ENCODE measurements at regions not wholly inside any gene's neighbourhood (a gene's known extent, or its start where the extent isn't known, plus 50 kb on each side); places are given as distances from the start of the nearest gene placed in this dataset.

DNA sequence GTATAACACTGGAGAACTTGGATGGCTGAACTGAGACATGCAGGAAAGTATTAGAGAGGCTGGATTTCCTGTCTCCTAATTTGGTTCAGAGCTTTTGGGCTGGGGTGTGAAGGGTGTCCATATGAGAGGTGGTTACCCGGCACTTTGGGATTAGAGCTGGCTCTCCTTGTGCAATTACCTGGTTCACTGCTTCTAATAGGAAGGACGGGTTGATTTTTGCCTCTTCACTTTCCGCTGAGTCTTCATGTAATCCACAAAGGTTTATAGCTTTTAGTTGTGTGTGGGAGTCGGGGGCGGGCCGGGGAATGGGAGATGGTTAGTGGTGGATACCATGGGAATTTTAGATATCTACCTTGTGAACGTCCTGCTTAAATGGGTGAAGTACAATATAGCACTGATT, 151.5 kb downstream of the BTBD3 start:
- CTCF ChIA-PET = interaction anchor here (0.7 kb wide), 1 partner anchor 32 kb away, joined by 4 read pairs; no protein-coding TSS in a partner anchor
- POLR2A ChIA-PET (ENCODE audit: low non-redundant PET) = no interaction called here
- DNase-seq (ENCODE audit: low spot score) = no peak
- TF ChIP-seq, protein P1, sequence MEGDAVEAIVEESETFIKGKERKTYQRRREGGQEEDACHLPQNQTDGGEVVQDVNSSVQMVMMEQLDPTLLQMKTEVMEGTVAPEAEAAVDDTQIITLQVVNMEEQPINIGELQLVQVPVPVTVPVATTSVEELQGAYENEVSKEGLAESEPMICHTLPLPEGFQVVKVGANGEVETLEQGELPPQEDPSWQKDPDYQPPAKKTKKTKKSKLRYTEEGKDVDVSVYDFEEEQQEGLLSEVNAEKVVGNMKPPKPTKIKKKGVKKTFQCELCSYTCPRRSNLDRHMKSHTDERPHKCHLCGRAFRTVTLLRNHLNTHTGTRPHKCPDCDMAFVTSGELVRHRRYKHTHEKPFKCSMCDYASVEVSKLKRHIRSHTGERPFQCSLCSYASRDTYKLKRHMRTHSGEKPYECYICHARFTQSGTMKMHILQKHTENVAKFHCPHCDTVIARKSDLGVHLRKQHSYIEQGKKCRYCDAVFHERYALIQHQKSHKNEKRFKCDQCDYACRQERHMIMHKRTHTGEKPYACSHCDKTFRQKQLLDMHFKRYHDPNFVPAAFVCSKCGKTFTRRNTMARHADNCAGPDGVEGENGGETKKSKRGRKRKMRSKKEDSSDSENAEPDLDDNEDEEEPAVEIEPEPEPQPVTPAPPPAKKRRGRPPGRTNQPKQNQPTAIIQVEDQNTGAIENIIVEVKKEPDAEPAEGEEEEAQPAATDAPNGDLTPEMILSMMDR (conservative IDR thresholded peaks at IDR 0.05; ENCODE audit: low read depth) = no peak
- no peak overlapping the region for H3K27ac ChIP-seq

DNA sequence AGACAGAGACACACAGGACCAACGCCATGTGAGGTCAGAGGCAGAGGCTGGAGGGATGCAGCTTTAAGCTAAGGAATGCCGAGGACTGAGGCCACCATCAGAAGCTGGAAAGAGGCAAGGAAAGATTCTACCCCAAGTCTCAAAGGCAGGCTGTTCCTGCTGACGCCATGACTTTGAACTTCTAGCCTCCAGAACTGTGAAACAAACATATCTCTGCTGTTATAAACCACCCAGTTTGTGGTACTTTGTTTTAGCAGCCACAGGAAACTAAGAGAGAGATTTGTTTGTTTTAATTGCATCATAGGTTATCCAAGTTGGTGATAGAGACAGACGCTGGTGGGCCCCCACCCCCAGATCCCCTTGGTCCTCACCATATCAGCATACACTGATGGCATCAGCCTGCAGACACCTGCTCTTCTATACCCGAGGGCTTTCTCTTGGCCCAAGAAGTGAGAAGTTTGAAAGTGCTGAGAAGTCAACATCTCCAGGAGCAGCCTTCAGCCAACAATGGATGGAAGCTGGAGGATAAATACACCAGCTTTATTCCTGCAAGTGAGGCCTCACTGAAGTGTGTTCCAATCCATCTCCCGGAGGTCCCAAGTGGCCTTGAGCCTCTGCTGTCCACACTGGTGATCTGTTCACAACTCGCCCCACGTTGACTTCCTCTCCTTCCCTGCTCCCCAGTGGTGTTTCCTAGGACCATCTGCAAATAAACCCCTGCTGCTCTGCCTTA, 154.7 kb downstream of the BTBD3 start:
- no peak overlapping the region for H3K27ac ChIP-seq
- POLR2A ChIA-PET (ENCODE audit: low non-redundant PET) = no interaction called here
- no peak for DNase-seq (ENCODE audit: low spot score)
- TF ChIP-seq, protein P1 (conservative IDR thresholded peaks at IDR 0.05; ENCODE audit: low read depth) = no peak
- CTCF ChIA-PET = no interaction called here

DNA sequence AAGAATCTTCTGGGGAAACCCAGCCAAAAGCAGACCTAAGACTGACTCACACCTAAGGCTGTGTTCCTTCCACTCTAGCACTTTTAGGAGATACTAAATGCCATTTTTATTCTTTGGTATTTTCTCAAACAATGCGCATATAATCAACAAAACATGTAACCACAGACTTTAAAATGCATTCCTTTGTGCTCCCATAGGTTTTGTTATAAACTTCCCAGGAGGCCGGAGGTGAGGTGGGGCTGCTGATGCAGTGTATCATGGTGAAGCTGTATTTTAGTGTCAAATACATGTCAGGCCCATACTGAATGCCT, 155.2 kb downstream of the BTBD3 start:
- CTCF ChIA-PET = no interaction called here
- no peak overlapping the region for H3K27ac ChIP-seq
- POLR2A ChIA-PET (ENCODE audit: low non-redundant PET) = no interaction called here
- DNase-seq (ENCODE audit: low spot score) = no peak
- TF ChIP-seq, protein P1 (conservative IDR thresholded peaks at IDR 0.05; ENCODE audit: low read depth) = no peak

DNA sequence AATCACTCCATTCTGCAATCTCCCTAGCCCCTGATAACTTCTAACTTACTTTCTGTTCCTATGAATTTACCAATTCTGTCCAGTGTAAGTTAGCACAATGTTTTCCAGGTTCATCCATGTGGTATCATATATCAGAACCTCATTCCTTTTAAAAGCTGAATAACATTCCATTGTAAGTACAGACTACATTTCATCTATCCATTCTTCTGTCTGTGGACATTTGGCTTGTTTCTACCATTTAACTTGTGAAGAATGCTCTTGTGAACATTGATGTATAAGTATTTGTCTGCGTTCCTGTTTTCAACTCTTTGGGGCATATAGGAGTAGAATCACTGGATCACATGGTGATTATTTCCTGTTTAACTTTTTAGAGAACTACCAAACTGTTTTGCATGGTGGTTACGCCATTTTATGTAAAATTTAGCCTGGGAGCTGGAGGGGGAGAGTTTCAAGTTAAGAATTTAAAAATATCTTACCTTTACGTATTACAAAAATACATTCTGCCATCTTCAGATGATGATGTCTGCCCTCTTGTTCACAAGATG, 156.5 kb downstream of the BTBD3 start:
- H3K27ac ChIP-seq = no peak overlapping the region
- no peak for DNase-seq (ENCODE audit: low spot score)
- ChIA-PET CTCF (no interaction called here), POLR2A (ENCODE audit: low non-redundant PET) (no interaction called here)
- TF ChIP-seq, protein P1 (conservative IDR thresholded peaks at IDR 0.05; ENCODE audit: low read depth) = no peak

DNA sequence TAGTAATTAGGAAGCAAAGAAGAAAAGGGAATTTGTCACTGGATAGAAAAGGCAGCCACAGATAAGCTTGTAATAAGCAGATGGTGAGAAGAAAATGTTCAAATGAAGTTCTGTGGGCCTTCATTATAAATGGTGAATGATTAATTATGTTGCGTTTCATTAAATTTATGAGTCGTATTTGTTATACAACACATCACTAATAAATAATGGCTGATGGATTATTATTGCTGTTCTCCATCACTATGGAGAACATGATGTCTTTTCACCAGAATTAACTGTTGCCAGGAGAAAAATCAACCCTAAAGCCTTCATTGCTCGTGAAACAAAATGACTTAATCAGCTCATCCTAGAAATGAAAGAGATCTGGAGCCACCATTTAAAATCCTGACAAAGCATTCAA, 158.5 kb downstream of the BTBD3 start:
- TF ChIP-seq, protein P1 (conservative IDR thresholded peaks at IDR 0.05; ENCODE audit: low read depth) = no peak
- CTCF ChIA-PET = no interaction called here
- DNase-seq (ENCODE audit: low spot score) = no peak
- POLR2A ChIA-PET (ENCODE audit: low non-redundant PET) = no interaction called here
- H3K27ac ChIP-seq = no peak overlapping the region

DNA sequence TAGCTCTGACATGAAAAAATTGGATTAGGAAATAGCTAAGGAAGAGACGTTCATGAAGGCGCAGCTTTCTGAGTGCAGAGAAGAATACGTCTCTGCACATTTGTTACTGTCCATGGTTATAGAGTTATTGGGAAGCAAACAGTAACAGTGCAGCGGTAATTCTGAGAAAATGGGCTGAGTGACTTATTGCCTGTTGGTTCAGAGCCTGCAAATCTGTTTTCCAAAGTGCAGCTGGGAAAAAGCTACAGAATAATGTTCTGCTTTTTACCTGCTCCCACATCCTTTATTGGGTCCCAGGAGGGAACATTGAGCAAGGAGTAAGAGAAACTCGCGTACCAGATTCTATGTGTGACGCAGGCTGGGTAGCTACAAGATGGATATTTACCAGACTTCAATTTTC, 160.2 kb downstream of the BTBD3 start:
- POLR2A ChIA-PET (ENCODE audit: low non-redundant PET) = no interaction called here
- H3K27ac ChIP-seq = no peak overlapping the region
- CTCF ChIA-PET = no interaction called here
- no peak for DNase-seq (ENCODE audit: low spot score)
- TF ChIP-seq, protein P1 (conservative IDR thresholded peaks at IDR 0.05; ENCODE audit: low read depth) = no peak
